ENCODE measurements at regions not wholly inside any gene's neighbourhood (a gene's known extent, or its start where the extent isn't known, plus 50 kb on each side); places are given as distances from the start of the nearest gene placed in this dataset.

DNA sequence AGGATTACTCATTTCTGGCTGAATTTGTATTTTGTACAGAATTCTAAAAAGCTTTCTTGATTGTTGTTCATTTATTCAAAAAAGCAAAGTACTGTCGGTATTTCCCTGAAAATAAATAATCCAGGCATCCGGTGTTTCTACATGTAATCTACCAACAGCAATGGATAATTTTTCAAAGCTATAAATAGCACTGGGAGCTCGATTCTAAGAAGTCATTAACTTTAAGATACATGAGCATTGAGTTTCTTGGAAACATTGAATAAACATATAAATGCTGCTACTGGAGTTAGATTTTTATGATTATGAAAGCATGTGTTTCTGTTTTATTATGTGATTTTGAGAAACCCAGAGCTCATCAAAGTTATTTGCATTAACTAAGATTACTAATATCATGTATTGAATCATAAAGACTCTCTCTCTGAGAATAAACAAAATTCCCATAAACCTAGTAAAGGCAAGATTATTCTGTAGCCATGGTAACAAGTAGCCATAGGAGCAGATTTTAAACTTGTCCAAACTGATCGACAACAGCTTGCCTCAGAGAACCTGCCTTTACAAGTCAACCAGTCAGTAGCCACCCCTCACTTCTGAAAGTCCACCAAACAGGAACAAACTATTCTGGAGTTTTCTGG lies 197.0 kb downstream of the DRD1 start:
- no peaks in the 10 kb centered on the region for H3K27me3 ChIP-seq
- 41 to 51% (median 49%) methylated on average over 4 of the region's 4 CpGs for WGBS, 4 donors
- no peak overlapping the region for H3K4me3 ChIP-seq
- TF ChIP-seq POLR2A (IDR thresholded peaks at IDR 0.05), result no peak
- no peak for TF ChIP-seq CTCF (IDR thresholded peaks at IDR 0.05)
- intact Hi-C loops (cut with DNase I), result no loop called here
- no peak for DNase-seq
- H3K36me3 ChIP-seq (replicated peaks in 1 of 2), result no peaks in the 10 kb centered on the region
- H3K27ac ChIP-seq, result peak overlapping the region in 1 of 5 donors; percentile 65
- no peaks in the 10 kb centered on the region for H3K4me1 ChIP-seq (replicated peaks in 1 of 2)
- H3K9me3 ChIP-seq (replicated peaks in 1 of 3), result no peaks in the 10 kb centered on the region

DNA sequence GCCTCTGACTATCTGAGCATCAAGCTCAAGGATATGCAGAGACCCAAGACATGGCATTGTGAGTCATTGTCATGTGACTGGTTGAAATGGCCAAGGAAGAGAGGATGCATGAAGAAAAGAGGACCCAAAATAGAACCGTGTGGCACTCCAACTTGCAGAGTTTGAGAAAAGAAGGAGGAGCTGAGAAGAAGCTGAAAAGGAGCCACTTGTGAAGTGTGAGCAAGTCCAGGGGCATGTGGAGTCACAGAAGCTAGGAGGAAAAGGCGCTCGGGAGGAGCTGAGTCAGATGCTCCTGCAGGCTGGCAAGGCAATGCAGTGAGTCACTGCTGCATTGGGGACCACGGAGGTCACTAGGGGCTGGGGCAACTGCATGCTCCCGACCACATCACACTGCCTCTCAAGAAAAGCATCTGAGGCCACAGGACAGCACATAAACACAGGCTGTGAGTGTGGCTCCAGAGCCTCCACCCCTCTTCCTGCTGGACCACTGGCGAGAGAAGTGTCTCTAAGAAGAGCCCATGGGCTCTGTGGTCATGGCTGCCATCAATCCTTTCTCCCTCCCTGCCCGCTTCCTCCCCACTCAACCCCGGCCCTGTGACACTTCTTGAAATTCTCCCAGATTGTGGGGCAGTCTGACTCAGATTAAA lies 197.6 kb downstream of the DRD1 start:
- intact Hi-C loops (cut with DNase I), result no loop called here
- H3K9me3 ChIP-seq (replicated peaks in 1 of 3), result no peaks in the 10 kb centered on the region
- 27 to 40% (median 35%) methylated on average over 8 of the region's 8 CpGs for WGBS, 4 donors
- H3K27me3 ChIP-seq, result no peaks in the 10 kb centered on the region
- no peak overlapping the region for H3K4me3 ChIP-seq
- H3K36me3 ChIP-seq (replicated peaks in 1 of 2), result no peaks in the 10 kb centered on the region
- no peaks in the 10 kb centered on the region for H3K4me1 ChIP-seq (replicated peaks in 1 of 2)
- peak in 6 of 7 donors; percentile 41 to 76 (median 54) for DNase-seq
- TF ChIP-seq POLR2A (IDR thresholded peaks at IDR 0.05) (no peak), CTCF (IDR thresholded peaks at IDR 0.05) (no peak)
- H3K27ac ChIP-seq, result peak overlapping the region in 1 of 5 donors; percentile 65

GRCh38 chr5:175243441-175243840 lies 200.5 kb downstream of the DRD1 start:
- H3K27ac ChIP-seq, result no peak overlapping the region
- intact Hi-C loops (cut with DNase I), result no loop called here
- DNase-seq, result no peak
- H3K27me3 ChIP-seq, result no peaks in the 10 kb centered on the region
- H3K36me3 ChIP-seq (replicated peaks in 1 of 2), result no peaks in the 10 kb centered on the region
- WGBS, 4 donors, result 64 to 80% (median 76%) methylated on average over 4 to 6 of the region's 6 CpGs
- TF ChIP-seq CTCF (IDR thresholded peaks at IDR 0.05), result no peak
- no peak for TF ChIP-seq POLR2A (IDR thresholded peaks at IDR 0.05)
- no peaks in the 10 kb centered on the region for H3K9me3 ChIP-seq (replicated peaks in 1 of 3)
- no peaks in the 10 kb centered on the region for H3K4me1 ChIP-seq (replicated peaks in 1 of 2)
- no peak overlapping the region for H3K4me3 ChIP-seq

DNA sequence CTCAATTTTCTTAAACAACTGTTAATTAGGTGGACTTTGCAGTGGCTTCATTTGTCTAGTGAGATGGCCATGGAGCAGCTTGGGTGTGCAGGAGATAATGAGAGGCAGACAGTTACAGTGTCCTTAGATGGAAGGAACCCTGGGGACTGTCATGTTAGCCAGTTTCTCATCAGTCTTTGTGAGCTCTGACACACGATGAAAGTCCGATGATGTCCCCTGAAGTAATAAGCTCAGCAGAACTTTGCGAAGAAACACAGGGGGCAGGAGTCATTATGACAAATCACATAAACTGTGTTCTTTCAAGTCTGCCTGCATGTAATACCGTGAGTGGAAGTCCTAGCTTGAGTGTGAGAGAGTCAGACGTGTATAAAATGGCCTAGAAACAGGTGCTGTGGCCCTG lies 201.8 kb downstream of the DRD1 start:
- intact Hi-C loops (cut with DNase I), result no loop called here
- TF ChIP-seq POLR2A (IDR thresholded peaks at IDR 0.05), result no peak
- no peak for TF ChIP-seq CTCF (IDR thresholded peaks at IDR 0.05)
- no peak overlapping the region for H3K27ac ChIP-seq
- WGBS, 4 donors, result 66 to 76% (median 74%) methylated on average over 5 of the region's 5 CpGs
- DNase-seq, result no peak
- H3K36me3 ChIP-seq (replicated peaks in 1 of 2), result no peaks in the 10 kb centered on the region
- H3K27me3 ChIP-seq, result no peaks in the 10 kb centered on the region
- no peak overlapping the region for H3K4me3 ChIP-seq
- no peaks in the 10 kb centered on the region for H3K9me3 ChIP-seq (replicated peaks in 1 of 3)
- H3K4me1 ChIP-seq (replicated peaks in 1 of 2), result no peaks in the 10 kb centered on the region
